Fibroblast of skin of right biceps (primary cell): ENCODE measurements at regions not wholly inside any gene's neighbourhood (a gene's known extent, or its start where the extent isn't known, plus 50 kb on each side); places are given as distances from the start of the nearest gene placed in this dataset.
A peak's percentile ranks its signal among the peaks of the same experiment; 100 is the strongest.

ENCODE experiments used
- DNase-seq: peaks from one replicate; pipeline ENCODE4 v3.0.0-alpha.2; 2013

- no peak for DNase-seq
Observed at GRCh38 chr5:56454219-56454862, 221.2 kb upstream of the ANKRD55 start.

GRCh38 chr5:56451742-56452141 lies 218.6 kb upstream of the ANKRD55 start:
- DNase-seq: no peak

- no peak for DNase-seq
Observed at GRCh38 chr5:56450766-56451165, 217.6 kb upstream of the ANKRD55 start.

GRCh38 chr5:56449071-56449640 lies 216.0 kb upstream of the ANKRD55 start:
- DNase-seq: no peak

- DNase-seq: no peak
Observed at GRCh38 chr5:56447656-56448055, 214.5 kb upstream of the ANKRD55 start.

- no peak for DNase-seq
Observed at GRCh38 chr5:56447232-56447631, 214.1 kb upstream of the ANKRD55 start.

- no peak for DNase-seq
Observed at GRCh38 chr5:56446728-56447127, 213.6 kb upstream of the ANKRD55 start.

- DNase-seq: no peak
Observed at GRCh38 chr5:56443826-56444225, 210.7 kb upstream of the ANKRD55 start.

- peak; percentile 37 for DNase-seq
Observed at GRCh38 chr5:56440871-56441740, 208.0 kb upstream of the ANKRD55 start.

GRCh38 chr5:56434986-56435385 lies 201.9 kb upstream of the ANKRD55 start:
- DNase-seq: no peak

- DNase-seq: no peak
Observed at GRCh38 chr5:56433039-56433617, 200.0 kb upstream of the ANKRD55 start.

GRCh38 chr5:56432321-56432720 lies 199.2 kb upstream of the ANKRD55 start:
- DNase-seq: peak; percentile 29

GRCh38 chr5:56430422-56430821 lies 197.3 kb upstream of the ANKRD55 start:
- DNase-seq: no peak

GRCh38 chr5:56429110-56429561 lies 196.0 kb upstream of the ANKRD55 start:
- DNase-seq: no peak

GRCh38 chr5:56426693-56427092 lies 193.6 kb upstream of the ANKRD55 start:
- no peak for DNase-seq

GRCh38 chr5:56422076-56422762 lies 189.1 kb upstream of the ANKRD55 start:
- no peak for DNase-seq

GRCh38 chr5:56421246-56422075 lies 188.3 kb upstream of the ANKRD55 start:
- DNase-seq: no peak

- no peak for DNase-seq
Observed at GRCh38 chr5:56420323-56420722, 187.2 kb upstream of the ANKRD55 start.

- no peak for DNase-seq
Observed at GRCh38 chr5:56419667-56420066, 186.5 kb upstream of the ANKRD55 start.

GRCh38 chr5:56415356-56415765 lies 182.2 kb upstream of the ANKRD55 start:
- peak; percentile 75 for DNase-seq

GRCh38 chr5:56414066-56414465 lies 180.9 kb upstream of the ANKRD55 start:
- DNase-seq: peak; percentile 60

GRCh38 chr5:56413546-56413945 lies 180.4 kb upstream of the ANKRD55 start:
- DNase-seq: no peak
